Ovary (tissue), 7 donors: ENCODE measurements at regions not wholly inside any gene's neighbourhood (a gene's known extent, or its start where the extent isn't known, plus 50 kb on each side); places are given as distances from the start of the nearest gene placed in this dataset.

Source experiments
- DNase-seq, 5 donors: peaks; one replicate each; pipeline ENCODE4 v3.0.0-alpha.2; 2019 to 2020
- H3K27ac ChIP-seq, 2 donors: fragments of 200-600 bp; one replicate each; pipeline versions ENCODE4 v1.5.1 to v1.8.0; 2019 to 2022
- H3K27me3 ChIP-seq: fragments of 200-600 bp; one replicate; pipeline ENCODE4 v1.8.0; 2022
- H3K36me3 ChIP-seq: fragments of 200-600 bp; sonication (generic); one replicate; pipeline ENCODE4 v1.5.1; 2019
- H3K4me1 ChIP-seq: one replicate; pipeline ENCODE4 v1.8.1; 2013; ENCODE audit warnings: mild to moderate bottlenecking, moderate library complexity; ENCODE audit not compliant: insufficient read depth
- H3K4me3 ChIP-seq: fragments of 200-600 bp; sonication (generic); one replicate; pipeline ENCODE4 v1.5.1; 2017
- H3K9me3 ChIP-seq, 2 donors: fragments of 200-600 bp in 1 of 2; sonication (generic) in 1 of 2; one replicate each; pipeline versions ENCODE4 v1.5.1 to v1.8.1; 2013 to 2019; ENCODE audit warnings: mild to moderate bottlenecking in 1 of 2, moderate library complexity in 1 of 2
- EP300 ChIP-seq: sonication (generic); formaldehyde crosslinking; IDR thresholded peaks from one replicate; pipeline ENCODE4 v1.6.1; 2017; ENCODE audit warnings: antibody characterized with exemption
- POLR2A ChIP-seq: fragments of 450-650 bp; IDR thresholded peaks from one replicate; pipeline ENCODE4 v1.6.1; 2017; ENCODE audit warnings: antibody characterized with exemption, mild to moderate bottlenecking, moderate library complexity
- WGBS, 3 donors: extraction: QIAGEN DNeasy Blood & Tissue Kit in 1 of 3; methylation state at CpG; one replicate each; pipeline versions ENCODE4 v1.1.5 to v1.1.7; 2013 to 2017; 5-methylcytosine and 5-hydroxymethylcytosine counted together
- intact Hi-C, 4 donors: fragments of 100-400 bp; cut with DNase I; formaldehyde crosslinking; loops; one replicate each; pipeline versions ENCODE4 v1.11.0 to v1.15.1; 2022 to 2023
- TF ChIP-seq, protein P1 (sequence below), 3 donors: fragments of 450-650 bp in 2 of 3; fragments of 200-600 bp in 1 of 3; IDR thresholded peaks; one replicate each; pipeline versions ENCODE4 v1.5.1 to v1.8.0; 2016 to 2022; ENCODE audit warnings: antibody characterized with exemption in 3 of 3, mild to moderate bottlenecking in 1 of 3
- donor health status: DM: no; HTN: no; CAD: no; lungs with moderate emphysema.
- donor health status: DM: no; HTN: no; CAD: no.
- donor health status: Bipolar disorder and iron deficiency.
- donor health status: DM: no; HTN: no; CAD: no.
- donor health status: DM: yes; HTN: yes; CAD: no.

DNA sequence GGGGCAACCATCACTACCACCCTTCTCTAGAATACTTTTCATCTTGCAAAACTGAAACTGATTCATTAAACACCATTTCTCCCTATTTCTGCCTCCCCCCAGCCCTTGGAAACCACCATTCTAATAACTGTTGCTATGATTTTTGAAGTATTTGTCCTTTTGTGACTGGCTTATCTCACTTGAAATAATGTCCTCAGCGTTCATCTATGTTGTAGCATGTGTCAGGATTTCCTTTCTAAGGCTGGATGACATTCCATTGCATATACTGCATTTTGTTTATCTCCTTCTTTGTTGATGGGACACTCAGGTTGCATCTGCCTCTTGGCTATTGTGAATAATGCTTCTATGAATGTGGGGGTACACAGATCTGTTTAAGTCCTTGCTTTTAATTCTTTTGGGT lies 327.6 kb upstream of the ZNF32 start:
- Histone ChIP-seq H3K9me3 (no peaks in the 10 kb centered on the region), H3K27ac (no peak overlapping the region), H3K36me3 (no peaks in the 10 kb centered on the region), H3K4me3 (no peak overlapping the region), H3K27me3 (no peaks in the 10 kb centered on the region), H3K4me1 (peaks cover 5% of the 10 kb centered on the region)
- intact Hi-C loops = no loop called here
- no peak for DNase-seq
- 56 to 83% (median 68%) methylated on average over 1 of the region's 1 CpG for WGBS, 3 donors
- TF ChIP-seq, protein P1, sequence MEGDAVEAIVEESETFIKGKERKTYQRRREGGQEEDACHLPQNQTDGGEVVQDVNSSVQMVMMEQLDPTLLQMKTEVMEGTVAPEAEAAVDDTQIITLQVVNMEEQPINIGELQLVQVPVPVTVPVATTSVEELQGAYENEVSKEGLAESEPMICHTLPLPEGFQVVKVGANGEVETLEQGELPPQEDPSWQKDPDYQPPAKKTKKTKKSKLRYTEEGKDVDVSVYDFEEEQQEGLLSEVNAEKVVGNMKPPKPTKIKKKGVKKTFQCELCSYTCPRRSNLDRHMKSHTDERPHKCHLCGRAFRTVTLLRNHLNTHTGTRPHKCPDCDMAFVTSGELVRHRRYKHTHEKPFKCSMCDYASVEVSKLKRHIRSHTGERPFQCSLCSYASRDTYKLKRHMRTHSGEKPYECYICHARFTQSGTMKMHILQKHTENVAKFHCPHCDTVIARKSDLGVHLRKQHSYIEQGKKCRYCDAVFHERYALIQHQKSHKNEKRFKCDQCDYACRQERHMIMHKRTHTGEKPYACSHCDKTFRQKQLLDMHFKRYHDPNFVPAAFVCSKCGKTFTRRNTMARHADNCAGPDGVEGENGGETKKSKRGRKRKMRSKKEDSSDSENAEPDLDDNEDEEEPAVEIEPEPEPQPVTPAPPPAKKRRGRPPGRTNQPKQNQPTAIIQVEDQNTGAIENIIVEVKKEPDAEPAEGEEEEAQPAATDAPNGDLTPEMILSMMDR (IDR thresholded peaks at IDR 0.05) = no peak
- TF ChIP-seq EP300 = no peak
- TF ChIP-seq POLR2A = no peak

DNA sequence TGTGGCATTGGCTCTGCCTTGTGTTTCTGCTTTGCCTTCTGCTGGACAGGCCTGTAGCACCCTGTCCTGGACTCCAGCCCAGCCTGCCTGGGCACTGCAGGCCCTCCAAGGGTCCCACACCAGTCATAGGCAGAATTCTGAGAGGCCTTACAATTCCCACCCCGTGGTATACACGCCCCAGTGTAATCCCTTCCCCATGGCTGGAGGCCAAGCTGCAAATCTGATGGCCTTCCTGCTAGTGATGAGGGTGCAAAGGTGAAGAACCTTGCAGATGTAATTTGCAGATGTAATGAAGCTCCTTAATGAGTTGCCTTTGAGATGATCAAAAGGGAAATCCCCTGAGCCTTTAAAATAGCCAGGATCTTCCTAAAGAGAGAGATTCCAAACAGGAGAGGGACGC lies 325.1 kb upstream of the ZNF32 start:
- Histone ChIP-seq H3K9me3 (no peaks in the 10 kb centered on the region), H3K27me3 (no peaks in the 10 kb centered on the region), H3K27ac (no peak overlapping the region), H3K36me3 (no peaks in the 10 kb centered on the region), H3K4me1 (no peaks in the 10 kb centered on the region), H3K4me3 (no peak overlapping the region)
- no peak for DNase-seq
- intact Hi-C loops = loop anchor here in 1 of 4 donors (5.0 kb wide), 1 partner anchor 1214 kb away; no protein-coding TSS in a partner anchor
- 87 to 95% (median 94%) methylated on average over 3 of the region's 3 CpGs for whole genome bisulfite sequencing, 3 donors
- TF ChIP-seq, protein P1 (IDR thresholded peaks at IDR 0.05) = no peak
- TF ChIP-seq POLR2A = no peak
- TF ChIP-seq EP300 = no peak

DNA sequence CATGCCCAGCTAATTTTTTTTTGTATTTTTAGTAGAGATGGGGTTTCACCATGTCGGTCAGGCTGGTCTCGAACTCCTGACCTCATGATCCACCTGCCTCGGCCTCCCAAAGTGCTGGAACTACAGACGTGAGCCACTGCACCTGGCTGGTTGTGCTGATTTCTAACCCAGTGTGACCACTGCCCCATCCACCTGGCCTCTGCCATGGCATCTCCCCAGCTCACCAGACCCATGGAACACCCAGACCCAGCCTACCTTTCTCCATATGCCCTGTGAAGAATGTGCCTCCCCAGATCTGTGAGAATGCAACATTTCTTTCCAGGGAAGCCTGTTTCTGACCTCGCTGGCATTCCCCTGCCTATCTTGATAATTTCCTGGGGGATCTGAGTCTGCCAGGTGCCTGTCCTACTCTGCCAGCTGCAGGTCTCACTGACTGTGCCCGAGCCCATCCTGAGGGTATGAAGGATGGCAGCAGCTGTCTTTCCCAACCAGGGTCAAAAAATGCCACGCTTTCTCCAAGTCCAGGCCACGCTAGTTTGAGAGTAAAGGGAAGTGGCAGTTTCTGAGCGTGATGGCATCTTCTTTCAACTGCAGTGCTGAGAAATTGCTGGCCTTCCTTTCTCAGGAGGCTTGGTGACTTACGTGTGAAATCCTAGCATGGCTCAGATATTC lies 324.4 kb upstream of the ZNF32 start:
- no peaks in the 10 kb centered on the region for H3K36me3 ChIP-seq
- H3K4me1 ChIP-seq = no peaks in the 10 kb centered on the region
- no peak overlapping the region for H3K27ac ChIP-seq
- intact Hi-C loops = loop anchor here in 1 of 4 donors (5.0 kb wide), 1 partner anchor 1214 kb away; no protein-coding TSS in a partner anchor
- no peak for DNase-seq
- H3K4me3 ChIP-seq = no peak overlapping the region
- WGBS, 3 donors = 97 to 98% (median 98%) methylated on average over 10 of the region's 10 CpGs
- H3K9me3 ChIP-seq = no peaks in the 10 kb centered on the region
- TF ChIP-seq, protein P1 (IDR thresholded peaks at IDR 0.05) = no peak
- TF ChIP-seq POLR2A (no peak), EP300 (no peak)
- no peaks in the 10 kb centered on the region for H3K27me3 ChIP-seq

DNA sequence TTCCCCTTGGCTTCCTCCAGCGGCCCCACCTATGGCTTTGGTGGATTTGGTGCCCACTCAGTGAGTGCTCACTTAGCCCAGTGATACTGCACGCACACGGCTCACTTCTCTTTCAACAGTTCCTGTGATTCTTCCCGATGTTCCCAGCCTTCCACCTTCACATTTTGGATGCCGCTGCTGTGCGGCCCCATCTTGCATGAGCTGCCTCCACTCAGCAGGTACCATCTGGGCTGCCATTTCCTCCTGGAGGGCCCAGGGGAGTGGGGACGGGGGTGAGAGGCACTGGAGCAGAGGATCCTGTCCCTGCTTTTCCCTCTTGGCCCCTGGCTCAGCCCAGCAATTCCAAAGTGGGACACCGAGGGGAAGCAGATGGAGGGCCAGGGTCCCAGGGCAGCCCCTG lies 323.3 kb upstream of the ZNF32 start:
- DNase-seq = no peak
- H3K36me3 ChIP-seq = no peaks in the 10 kb centered on the region
- no peaks in the 10 kb centered on the region for H3K9me3 ChIP-seq
- no peak overlapping the region for H3K27ac ChIP-seq
- no peaks in the 10 kb centered on the region for H3K4me1 ChIP-seq
- H3K27me3 ChIP-seq = no peaks in the 10 kb centered on the region
- intact Hi-C loops = loop anchor here in 1 of 4 donors (5.0 kb wide), 1 partner anchor 1215 kb away; no protein-coding TSS in a partner anchor
- TF ChIP-seq POLR2A (no peak), EP300 (no peak)
- TF ChIP-seq, protein P1 (IDR thresholded peaks at IDR 0.05) = no peak
- WGBS, 3 donors = 95 to 97% (median 96%) methylated on average over 8 of the region's 8 CpGs
- no peak overlapping the region for H3K4me3 ChIP-seq
